ENCODE measurements at regions not wholly inside any gene's neighbourhood (a gene's known extent, or its start where the extent isn't known, plus 50 kb on each side); places are given as distances from the start of the nearest gene placed in this dataset.

GRCh38 chr9:109549386-109549785, 51.3 kb upstream of the PTPN3 start:
- DNase-seq (ENCODE audit: extremely low read depth, low read depth, low spot score): no peak

GRCh38 chr9:109551651-109552050, 53.5 kb upstream of the PTPN3 start:
- DNase-seq (ENCODE audit: extremely low read depth, low read depth, low spot score): no peak

- DNase-seq (ENCODE audit: extremely low read depth, low read depth, low spot score): no peak
Measured at GRCh38 chr9:109555215-109555614, 57.1 kb upstream of the PTPN3 start.

GRCh38 chr9:109556061-109556460, 58.0 kb upstream of the PTPN3 start:
- DNase-seq (ENCODE audit: extremely low read depth, low read depth, low spot score): no peak

GRCh38 chr9:109556786-109557185, 58.7 kb upstream of the PTPN3 start:
- no peak for DNase-seq (ENCODE audit: extremely low read depth, low read depth, low spot score)

GRCh38 chr9:109557481-109557880, 59.4 kb upstream of the PTPN3 start:
- DNase-seq (ENCODE audit: extremely low read depth, low read depth, low spot score): no peak

- no peak for DNase-seq (ENCODE audit: extremely low read depth, low read depth, low spot score)
Measured at GRCh38 chr9:109558718-109559151, 60.6 kb upstream of the PTPN3 start.

GRCh38 chr9:109560470-109561132, 62.5 kb upstream of the PTPN3 start:
- no peak for DNase-seq (ENCODE audit: extremely low read depth, low read depth, low spot score)

GRCh38 chr9:109561137-109561536, 63.0 kb upstream of the PTPN3 start:
- no peak for DNase-seq (ENCODE audit: extremely low read depth, low read depth, low spot score)

- DNase-seq (ENCODE audit: extremely low read depth, low read depth, low spot score): no peak
Measured at GRCh38 chr9:109568089-109568488, 70.0 kb upstream of the PTPN3 start.

GRCh38 chr9:109568568-109569210, 70.6 kb upstream of the PTPN3 start:
- no peak for DNase-seq (ENCODE audit: extremely low read depth, low read depth, low spot score)

- peak; percentile 23 for DNase-seq (ENCODE audit: extremely low read depth, low read depth, low spot score)
Measured at GRCh38 chr9:109574061-109574882, 76.2 kb upstream of the PTPN3 start.

GRCh38 chr9:109576762-109577161, 78.7 kb upstream of the PTPN3 start:
- DNase-seq (ENCODE audit: extremely low read depth, low read depth, low spot score): no peak

GRCh38 chr9:109579191-109579948, 81.3 kb upstream of the PTPN3 start:
- DNase-seq (ENCODE audit: extremely low read depth, low read depth, low spot score): no peak

- DNase-seq (ENCODE audit: extremely low read depth, low read depth, low spot score): no peak
Measured at GRCh38 chr9:109582386-109582785, 84.3 kb upstream of the PTPN3 start.

GRCh38 chr9:109584205-109584604, 86.1 kb upstream of the PTPN3 start:
- no peak for DNase-seq (ENCODE audit: extremely low read depth, low read depth, low spot score)

GRCh38 chr9:109585796-109586195, 87.7 kb upstream of the PTPN3 start:
- no peak for DNase-seq (ENCODE audit: extremely low read depth, low read depth, low spot score)

GRCh38 chr9:109586993-109587392, 88.9 kb upstream of the PTPN3 start:
- no peak for DNase-seq (ENCODE audit: extremely low read depth, low read depth, low spot score)

- no peak for DNase-seq (ENCODE audit: extremely low read depth, low read depth, low spot score)
Measured at GRCh38 chr9:109588415-109588814, 90.3 kb upstream of the PTPN3 start.

GRCh38 chr9:109590966-109591365, 92.9 kb upstream of the PTPN3 start:
- no peak for DNase-seq (ENCODE audit: extremely low read depth, low read depth, low spot score)

- no peak for DNase-seq (ENCODE audit: extremely low read depth, low read depth, low spot score)
Measured at GRCh38 chr9:109591691-109592090, 93.6 kb upstream of the PTPN3 start.

All from glomerular endothelial cell (primary cell).